PC-9 (cell line): ENCODE measurements at regions not wholly inside any gene's neighbourhood (a gene's known extent, or its start where the extent isn't known, plus 50 kb on each side); places are given as distances from the start of the nearest gene placed in this dataset.

Experiments
- BruUV-seq: library from RNA; stranded (reverse); fragments of 400-500 nt; replicated peaks from 2 replicates; lab custom pipeline; 2021; lab: Mats Ljungman, UMichigan
- CTCF ChIA-PET: fragments of 300-600 bp; sonication (Branson Sonifier 250); formaldehyde crosslinking; loops from one replicate; lab custom pipeline; 2022; ENCODE audit warnings: antibody characterized with exemption; lab: Charles Lee
- POLR2A ChIA-PET: fragments of 300-600 bp; sonication (Branson Sonifier 250); formaldehyde crosslinking; loops from one replicate; lab custom pipeline; 2022; ENCODE audit warnings: antibody characterized with exemption; ENCODE audit not compliant: unreplicated experiment; lab: Charles Lee
- DNase-seq, 2 experiments: peaks; one replicate each; pipeline versions ENCODE4 v3.0.0 to v3.0.0-alpha.2; 2015 to 2022; ENCODE audit warnings: mixed read lengths in 1 of 2
- H2AFZ ChIP-seq: fragments of 200-600 bp; sonication (generic); 2 replicates; pipeline ENCODE4 v1.8.1; 2017; ENCODE audit warnings: antibody characterized with exemption
- H3F3A ChIP-seq: fragments of 200-600 bp; sonication (generic); 2 replicates; pipeline ENCODE4 v1.8.1; 2017; ENCODE audit warnings: antibody characterized with exemption, mild to moderate bottlenecking, low read depth; ENCODE audit not compliant: insufficient read depth
- H3K27ac ChIP-seq: fragments of 200-600 bp; sonication (generic); 2 replicates; pipeline ENCODE4 v1.6.1; 2016; ENCODE audit warnings: mixed run types
- H3K27me3 ChIP-seq: fragments of 200-600 bp; sonication (generic); 2 replicates; pipeline ENCODE4 v1.6.1; 2016; ENCODE audit warnings: low read depth, mixed run types; ENCODE audit not compliant: insufficient read depth
- H3K36me3 ChIP-seq: fragments of 200-600 bp; sonication (generic); 2 replicates; pipeline ENCODE4 v1.6.1; 2016; ENCODE audit warnings: low read depth, mixed run types
- H3K4me1 ChIP-seq: fragments of 200-600 bp; sonication (generic); replicated peaks from 2 replicates; pipeline ENCODE4 v1.6.1; 2016; ENCODE audit warnings: mixed run types; ENCODE audit not compliant: insufficient read depth
- H3K4me2 ChIP-seq: fragments of 200-600 bp; sonication (generic); 2 replicates; pipeline ENCODE4 v1.6.1; 2017; ENCODE audit warnings: mixed run types
- H3K4me3 ChIP-seq: fragments of 200-600 bp; sonication (generic); 2 replicates; pipeline ENCODE4 v1.6.1; 2016; ENCODE audit warnings: mixed run types
- H3K79me2 ChIP-seq: fragments of 200-600 bp; sonication (generic); 2 replicates; pipeline ENCODE4 v1.6.1; 2017; ENCODE audit warnings: low read depth, mixed run types
- H3K9me2 ChIP-seq: fragments of 200-600 bp; sonication (generic); 2 replicates; pipeline ENCODE4 v1.8.1; 2017; ENCODE audit warnings: mild to moderate bottlenecking; ENCODE audit not compliant: insufficient read depth
- H3K9me3 ChIP-seq: fragments of 200-600 bp; sonication (generic); 2 replicates; pipeline ENCODE4 v1.8.1; 2016; ENCODE audit warnings: low read depth; ENCODE audit not compliant: insufficient read depth
- H4K20me1 ChIP-seq: fragments of 200-600 bp; sonication (generic); 2 replicates; pipeline ENCODE4 v1.8.1; 2017; ENCODE audit not compliant: insufficient read depth
- EZH2 ChIP-seq: fragments of 200-600 bp; sonication (generic); IDR thresholded peaks from 2 replicates; pipeline ENCODE4 v1.8.0; 2017; ENCODE audit warnings: antibody characterized with exemption, low read depth
- intact Hi-C: fragments of 100-400 bp; cut with micrococcal nuclease; formaldehyde crosslinking; loops from one replicate; pipeline ENCODE4 v1.10.0; 2022; ENCODE audit not compliant: unreplicated experiment
- TF ChIP-seq, protein P1 (sequence below): fragments of 200-600 bp; sonication (generic); conservative IDR thresholded peaks from 2 replicates; pipeline ENCODE4 v1.6.1; 2017; ENCODE audit warnings: mixed run types, antibody characterized with exemption, mild to moderate bottlenecking, moderate library complexity

- H2AFZ ChIP-seq = no peak overlapping the region
- no peaks in the 10 kb centered on the region for H3K9me3 ChIP-seq
- no peaks in the 10 kb centered on the region for H3K79me2 ChIP-seq
- H3K27me3 ChIP-seq = peaks cover 90% of the 10 kb centered on the region
- no peak overlapping the region for H3K4me3 ChIP-seq
- TF ChIP-seq EZH2 = no peak
- intact Hi-C loops = no loop called here
- DNase-seq = no peak
- ChIA-PET POLR2A (no interaction called here), CTCF (no interaction called here)
- no peaks in the 10 kb centered on the region for H3K4me1 ChIP-seq
- H3F3A ChIP-seq = no peaks in the 10 kb centered on the region
- H3K9me2 ChIP-seq = no peaks in the 10 kb centered on the region
- H3K36me3 ChIP-seq = no peaks in the 10 kb centered on the region
- H3K27ac ChIP-seq = no peak overlapping the region
- no peak overlapping the region for H3K4me2 ChIP-seq
- BruUV-seq = no TSS peak
- no peaks in the 10 kb centered on the region for H4K20me1 ChIP-seq
These were observed 134.2 kb upstream of the PEG3 start for GRCh38 chr19:56974556-56975207.

- BruUV-seq = no TSS peak
- H3K9me3 ChIP-seq = no peaks in the 10 kb centered on the region
- H3K4me3 ChIP-seq = no peak overlapping the region
- H3K4me2 ChIP-seq = no peak overlapping the region
- DNase-seq = no peak
- no peaks in the 10 kb centered on the region for H3K79me2 ChIP-seq
- H2AFZ ChIP-seq = no peak overlapping the region
- no peaks in the 10 kb centered on the region for H4K20me1 ChIP-seq
- no peaks in the 10 kb centered on the region for H3K4me1 ChIP-seq
- POLR2A ChIA-PET = no interaction called here
- CTCF ChIA-PET = no interaction called here
- intact Hi-C loops = no loop called here
- no peaks in the 10 kb centered on the region for H3K9me2 ChIP-seq
- no peak overlapping the region for H3K27ac ChIP-seq
- peaks cover 90% of the 10 kb centered on the region for H3K27me3 ChIP-seq
- TF ChIP-seq EZH2 = no peak
- TF ChIP-seq, protein P1, sequence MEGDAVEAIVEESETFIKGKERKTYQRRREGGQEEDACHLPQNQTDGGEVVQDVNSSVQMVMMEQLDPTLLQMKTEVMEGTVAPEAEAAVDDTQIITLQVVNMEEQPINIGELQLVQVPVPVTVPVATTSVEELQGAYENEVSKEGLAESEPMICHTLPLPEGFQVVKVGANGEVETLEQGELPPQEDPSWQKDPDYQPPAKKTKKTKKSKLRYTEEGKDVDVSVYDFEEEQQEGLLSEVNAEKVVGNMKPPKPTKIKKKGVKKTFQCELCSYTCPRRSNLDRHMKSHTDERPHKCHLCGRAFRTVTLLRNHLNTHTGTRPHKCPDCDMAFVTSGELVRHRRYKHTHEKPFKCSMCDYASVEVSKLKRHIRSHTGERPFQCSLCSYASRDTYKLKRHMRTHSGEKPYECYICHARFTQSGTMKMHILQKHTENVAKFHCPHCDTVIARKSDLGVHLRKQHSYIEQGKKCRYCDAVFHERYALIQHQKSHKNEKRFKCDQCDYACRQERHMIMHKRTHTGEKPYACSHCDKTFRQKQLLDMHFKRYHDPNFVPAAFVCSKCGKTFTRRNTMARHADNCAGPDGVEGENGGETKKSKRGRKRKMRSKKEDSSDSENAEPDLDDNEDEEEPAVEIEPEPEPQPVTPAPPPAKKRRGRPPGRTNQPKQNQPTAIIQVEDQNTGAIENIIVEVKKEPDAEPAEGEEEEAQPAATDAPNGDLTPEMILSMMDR = no peak
- no peaks in the 10 kb centered on the region for H3F3A ChIP-seq
- no peaks in the 10 kb centered on the region for H3K36me3 ChIP-seq
These were observed 135.8 kb upstream of the PEG3 start for GRCh38 chr19:56976300-56976699.

- no TSS peak for BruUV-seq
- POLR2A ChIA-PET = no interaction called here
- no peak overlapping the region for H2AFZ ChIP-seq
These were observed 136.7 kb upstream of the PEG3 start for GRCh38 chr19:56976995-56977906.

More at GRCh38 chr19:56976995-56977906, 136.7 kb upstream of the PEG3 start:
- Histone ChIP-seq H3K4me1 (no peaks in the 10 kb centered on the region), H3K79me2 (no peaks in the 10 kb centered on the region), H3K27me3 (peaks cover 90% of the 10 kb centered on the region), H3K9me3 (no peaks in the 10 kb centered on the region), H3K36me3 (no peaks in the 10 kb centered on the region), H3K27ac (no peak overlapping the region), H4K20me1 (no peaks in the 10 kb centered on the region), H3K9me2 (no peaks in the 10 kb centered on the region), H3K4me2 (no peak overlapping the region), H3K4me3 (no peak overlapping the region), H3F3A (no peaks in the 10 kb centered on the region)
- TF ChIP-seq, protein P1 = no peak
- TF ChIP-seq EZH2 = no peak
- intact Hi-C loops = no loop called here
- CTCF ChIA-PET = no interaction called here
- no peak for DNase-seq
